Natural killer cell (primary cell): ENCODE measurements at regions not wholly inside any gene's neighbourhood (a gene's known extent, or its start where the extent isn't known, plus 50 kb on each side); places are given as distances from the start of the nearest gene placed in this dataset.

Source experiments
- ATAC-seq, 3 donors: fragments of 150-1000 bp in 2 of 3; fragments of 200-7000 bp in 1 of 3; cut with Tn5 transposase; 1 replicate in 1 of 3; 2 replicates in 2 of 3; pipeline ENCODE4 v1.10.0; 2021; ENCODE audit warnings: mild to moderate bottlenecking in 2 of 3, moderate library complexity in 2 of 3
- DNase-seq, 2 donors: peaks; one replicate each; pipeline versions ENCODE4 v3.0.0 to v3.0.0-alpha.2; 2013 to 2021; ENCODE audit warnings: mixed read lengths in 1 of 2
- H3K27ac ChIP-seq: one replicate; pipeline ENCODE4 v1.5.1; 2013; ENCODE audit warnings: mild to moderate bottlenecking, low read length
- H3K27me3 ChIP-seq: one replicate; pipeline ENCODE4 v1.6.1; 2013; ENCODE audit warnings: low read length; ENCODE audit not compliant: control insufficient read depth, insufficient read depth
- H3K36me3 ChIP-seq: one replicate; pipeline ENCODE4 v1.6.1; 2013; ENCODE audit warnings: low read length; ENCODE audit not compliant: control insufficient read depth, insufficient read depth
- H3K4me1 ChIP-seq: one replicate; pipeline ENCODE4 v1.6.1; 2013; ENCODE audit warnings: low read length; ENCODE audit not compliant: control insufficient read depth, insufficient read depth
- H3K4me3 ChIP-seq: one replicate; pipeline ENCODE4 v1.5.1; 2013; ENCODE audit warnings: low read length
- H3K9me3 ChIP-seq: one replicate; pipeline ENCODE4 v1.6.1; 2013; ENCODE audit warnings: low read length; ENCODE audit not compliant: control insufficient read depth, insufficient read depth
- H3K27ac Mint-ChIP-seq, 2 donors: one replicate each; pipeline ENCODE4 v1.8.0; 2022; ENCODE audit warnings: mild to moderate bottlenecking in 2 of 2, mixed read lengths in 2 of 2, moderate library complexity in 1 of 2
- H3K27me3 Mint-ChIP-seq, 2 donors: one replicate each; pipeline ENCODE4 v1.8.0; 2022; ENCODE audit warnings: low read depth in 2 of 2, mixed read lengths in 2 of 2
- H3K36me3 Mint-ChIP-seq: one replicate; pipeline ENCODE4 v1.8.0; 2022; ENCODE audit warnings: mixed read lengths
- H3K4me1 Mint-ChIP-seq, 2 donors: one replicate each; pipeline ENCODE4 v1.8.0; 2022; ENCODE audit warnings: mixed read lengths in 2 of 2
- H3K4me3 Mint-ChIP-seq: one replicate; pipeline ENCODE4 v1.8.0; 2022; ENCODE audit warnings: mild to moderate bottlenecking, moderate library complexity, mixed read lengths
- H3K9me3 Mint-ChIP-seq, 2 donors: one replicate each; pipeline ENCODE4 v1.8.0; 2022; ENCODE audit warnings: mixed read lengths in 2 of 2
- WGBS: methylation state at CpG from one replicate; pipeline ENCODE4 v1.1.7; 2013; ENCODE audit warnings: missing lambda C conversion rate; ENCODE audit not compliant: insufficient coverage; 5-methylcytosine and 5-hydroxymethylcytosine counted together
- intact Hi-C: fragments of 100-400 bp; cut with micrococcal nuclease; formaldehyde crosslinking; loops from one replicate; pipeline ENCODE4 v1.14.2; 2022
- TF ChIP-seq, protein P1 (sequence below): fragments of 200-600 bp; IDR thresholded peaks from one replicate; pipeline ENCODE4 v1.8.0; 2022; ENCODE audit warnings: antibody characterized with exemption

DNA sequence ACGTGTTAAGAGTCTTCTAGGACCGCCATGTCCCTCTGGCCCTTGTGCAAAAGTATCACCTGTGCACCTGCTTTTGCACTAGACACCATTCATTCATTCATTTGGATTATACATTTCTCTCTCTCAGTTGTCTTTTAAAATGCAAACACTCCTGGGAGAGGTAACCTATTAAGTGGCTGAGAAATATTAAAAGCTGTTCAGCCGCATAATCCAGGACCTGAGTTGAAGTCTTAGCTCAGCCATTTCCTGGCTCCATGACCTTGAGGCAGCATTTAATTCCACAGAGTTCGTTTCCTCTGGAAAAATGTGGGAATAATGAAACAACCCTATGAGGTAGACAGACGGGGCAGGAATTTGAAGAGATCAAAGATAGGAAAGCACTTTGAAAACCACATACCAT lies 251.6 kb downstream of the RPS24 start:
- Mint-ChIP-seq H3K4me3 (no peak overlapping the region), H3K4me1 (no peaks in the 10 kb centered on the region), H3K27ac (no peak overlapping the region), H3K36me3 (no peaks in the 10 kb centered on the region), H3K9me3 (no peaks in the 10 kb centered on the region), H3K27me3 (peaks cover 0 to 7% of the 10 kb centered on the region in 2 donors)
- H3K4me3 ChIP-seq: no peak overlapping the region
- WGBS: 80% methylated on average over 4 of the region's 5 CpGs
- H3K9me3 ChIP-seq: no peaks in the 10 kb centered on the region
- no peak for DNase-seq
- TF ChIP-seq, protein P1, sequence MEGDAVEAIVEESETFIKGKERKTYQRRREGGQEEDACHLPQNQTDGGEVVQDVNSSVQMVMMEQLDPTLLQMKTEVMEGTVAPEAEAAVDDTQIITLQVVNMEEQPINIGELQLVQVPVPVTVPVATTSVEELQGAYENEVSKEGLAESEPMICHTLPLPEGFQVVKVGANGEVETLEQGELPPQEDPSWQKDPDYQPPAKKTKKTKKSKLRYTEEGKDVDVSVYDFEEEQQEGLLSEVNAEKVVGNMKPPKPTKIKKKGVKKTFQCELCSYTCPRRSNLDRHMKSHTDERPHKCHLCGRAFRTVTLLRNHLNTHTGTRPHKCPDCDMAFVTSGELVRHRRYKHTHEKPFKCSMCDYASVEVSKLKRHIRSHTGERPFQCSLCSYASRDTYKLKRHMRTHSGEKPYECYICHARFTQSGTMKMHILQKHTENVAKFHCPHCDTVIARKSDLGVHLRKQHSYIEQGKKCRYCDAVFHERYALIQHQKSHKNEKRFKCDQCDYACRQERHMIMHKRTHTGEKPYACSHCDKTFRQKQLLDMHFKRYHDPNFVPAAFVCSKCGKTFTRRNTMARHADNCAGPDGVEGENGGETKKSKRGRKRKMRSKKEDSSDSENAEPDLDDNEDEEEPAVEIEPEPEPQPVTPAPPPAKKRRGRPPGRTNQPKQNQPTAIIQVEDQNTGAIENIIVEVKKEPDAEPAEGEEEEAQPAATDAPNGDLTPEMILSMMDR: no peak
- intact Hi-C loops: no loop called here
- no peaks in the 10 kb centered on the region for H3K27me3 ChIP-seq
- no peaks in the 10 kb centered on the region for H3K4me1 ChIP-seq
- no peak overlapping the region for H3K27ac ChIP-seq
- no peaks in the 10 kb centered on the region for H3K36me3 ChIP-seq
- no peak for ATAC-seq

DNA sequence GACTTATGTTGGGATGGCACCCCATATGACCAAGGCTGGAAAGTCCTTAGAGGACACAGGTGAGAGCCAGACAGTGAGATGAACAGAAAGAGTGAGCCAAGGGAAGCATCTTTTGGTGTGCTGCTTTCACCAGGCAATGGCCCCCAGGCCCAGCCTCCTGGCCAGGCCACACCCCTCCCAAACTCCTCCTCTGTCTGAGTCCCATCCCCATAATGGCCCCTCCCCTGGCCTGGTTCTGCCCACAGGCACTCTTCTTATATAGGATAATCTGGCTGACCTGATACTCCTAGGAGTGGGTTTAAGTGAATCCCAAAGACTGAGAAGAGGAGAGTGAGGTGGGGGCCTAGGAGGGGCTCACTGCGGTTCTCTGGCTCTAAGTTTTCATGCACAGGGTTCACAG lies 252.5 kb downstream of the RPS24 start:
- 75% methylated on average over 1 of the region's 1 CpG for WGBS
- no peak for ATAC-seq
- Histone ChIP-seq H3K4me1 (no peaks in the 10 kb centered on the region), H3K27ac (no peak overlapping the region), H3K4me3 (no peak overlapping the region), H3K27me3 (no peaks in the 10 kb centered on the region), H3K36me3 (no peaks in the 10 kb centered on the region), H3K9me3 (no peaks in the 10 kb centered on the region)
- Mint-ChIP-seq H3K27ac (no peak overlapping the region), H3K4me3 (no peak overlapping the region), H3K36me3 (no peaks in the 10 kb centered on the region), H3K4me1 (no peaks in the 10 kb centered on the region), H3K27me3 (peaks cover 0 to 5% of the 10 kb centered on the region in 2 donors), H3K9me3 (no peaks in the 10 kb centered on the region)
- TF ChIP-seq, protein P1: no peak
- DNase-seq: no peak
- intact Hi-C loops: no loop called here

DNA sequence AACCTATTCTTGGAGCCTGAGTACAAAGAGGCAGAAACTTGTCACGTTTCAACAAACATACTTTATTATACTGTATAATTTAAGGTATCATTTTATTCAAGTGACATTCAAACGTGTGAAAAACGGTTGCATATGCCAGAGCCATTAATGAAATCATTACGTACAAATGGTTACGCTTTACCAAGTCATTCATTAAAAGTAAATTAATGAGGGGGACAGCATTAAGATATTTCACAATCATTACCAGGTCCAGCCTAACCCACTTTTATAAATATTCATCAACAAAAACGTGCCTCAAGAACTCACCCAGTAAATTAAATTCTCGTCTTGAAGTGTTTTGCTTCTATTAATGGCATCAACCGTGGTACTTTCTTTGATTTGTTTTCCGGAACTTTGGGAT lies 253.0 kb downstream of the RPS24 start:
- Histone ChIP-seq H3K27me3 (no peaks in the 10 kb centered on the region), H3K9me3 (no peaks in the 10 kb centered on the region), H3K4me1 (no peaks in the 10 kb centered on the region), H3K27ac (no peak overlapping the region), H3K36me3 (no peaks in the 10 kb centered on the region), H3K4me3 (no peak overlapping the region)
- intact Hi-C loops: no loop called here
- H3K4me3 Mint-ChIP-seq: no peak overlapping the region
- H3K36me3 Mint-ChIP-seq: no peaks in the 10 kb centered on the region
- 82% methylated on average over 7 of the region's 9 CpGs for WGBS
- no peak overlapping the region for H3K27ac Mint-ChIP-seq
- H3K27me3 Mint-ChIP-seq: peaks cover 0 to 5% of the 10 kb centered on the region in 2 donors
- no peak for ATAC-seq
- TF ChIP-seq, protein P1: no peak
- H3K9me3 Mint-ChIP-seq: no peaks in the 10 kb centered on the region
- H3K4me1 Mint-ChIP-seq: no peaks in the 10 kb centered on the region
- DNase-seq: no peak

DNA sequence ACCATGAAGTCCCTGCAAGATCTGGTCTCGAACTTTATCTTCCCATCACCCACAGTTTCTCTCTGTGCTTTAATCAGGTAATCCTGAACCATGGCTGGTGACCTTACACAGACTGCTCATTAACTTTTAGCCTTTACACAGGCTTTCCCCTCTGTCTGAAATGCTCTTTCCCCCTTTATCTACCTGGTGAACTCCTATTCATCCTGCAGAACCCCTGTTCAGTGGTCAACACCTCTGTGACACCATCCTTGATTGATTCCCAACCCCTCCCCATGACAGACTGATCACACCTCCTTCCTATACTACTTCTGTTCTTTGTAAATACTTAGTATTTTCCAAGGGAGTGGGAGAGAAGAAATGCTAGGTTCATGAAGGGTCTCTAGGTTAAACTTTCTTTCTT lies 254.0 kb downstream of the RPS24 start:
- no peaks in the 10 kb centered on the region for H3K9me3 ChIP-seq
- 90% methylated on average over 1 of the region's 1 CpG for WGBS
- TF ChIP-seq, protein P1: no peak
- H3K4me3 Mint-ChIP-seq: no peak overlapping the region
- no peaks in the 10 kb centered on the region for H3K9me3 Mint-ChIP-seq
- intact Hi-C loops: no loop called here
- H3K27ac Mint-ChIP-seq: no peak overlapping the region
- H3K27me3 Mint-ChIP-seq: peaks cover 0 to 5% of the 10 kb centered on the region in 2 donors
- H3K4me3 ChIP-seq: no peak overlapping the region
- ATAC-seq (no peak), DNase-seq (no peak)
- no peaks in the 10 kb centered on the region for H3K4me1 Mint-ChIP-seq
- no peaks in the 10 kb centered on the region for H3K36me3 Mint-ChIP-seq
- H3K4me1 ChIP-seq: no peaks in the 10 kb centered on the region
- no peak overlapping the region for H3K27ac ChIP-seq
- H3K36me3 ChIP-seq: no peaks in the 10 kb centered on the region
- no peaks in the 10 kb centered on the region for H3K27me3 ChIP-seq
